ENCODE measurements at regions not wholly inside any gene's neighbourhood (a gene's known extent, or its start where the extent isn't known, plus 50 kb on each side); places are given as distances from the start of the nearest gene placed in this dataset.

- H3K27ac Mint-ChIP-seq = no peak overlapping the region
- no peaks in the 10 kb centered on the region for H3K4me1 Mint-ChIP-seq
- H3K27me3 ChIP-seq (ENCODE audit: control insufficient read depth in 2 of 2, insufficient read depth in 2 of 2, low read length in 2 of 2) = no peaks in the 10 kb centered on the region
- no peak overlapping the region for H3K27ac ChIP-seq (ENCODE audit: low read depth, low read length)
- ChIA-PET CTCF (no interaction called here), POLR2A (no interaction called here)
- H3K36me3 Mint-ChIP-seq = no peaks in the 10 kb centered on the region
- H3K27me3 Mint-ChIP-seq = peaks cover 0 to 9% (median 4%) of the 10 kb centered on the region in 5 donors
- ATAC-seq (no peak), DNase-seq (no peak)
- no peaks in the 10 kb centered on the region for H3K9me3 ChIP-seq (ENCODE audit: control insufficient read depth in 2 of 3, low read length in 3 of 3)
- intact Hi-C loops (cut with micrococcal nuclease) = no loop called here
- H3K4me3 Mint-ChIP-seq = no peak overlapping the region
- H3K9me3 Mint-ChIP-seq = peaks cover 0 to 22% (median 6%) of the 10 kb centered on the region in 11 donors
- no peaks in the 10 kb centered on the region for H3K4me1 ChIP-seq (ENCODE audit: control insufficient read depth in 2 of 2, insufficient read depth in 2 of 2, low read length in 2 of 2)
- H3K36me3 ChIP-seq (ENCODE audit: control insufficient read depth in 2 of 3, insufficient read depth in 3 of 3, low read length in 3 of 3) = no peaks in the 10 kb centered on the region
- H3K4me3 ChIP-seq (ENCODE audit: low read length) = no peak overlapping the region
Measured at GRCh38 chr1:67977756-67978155, 72.7 kb downstream of the DIRAS3 start.

GRCh38 chr1:67973051-67973450 lies 77.4 kb downstream of the DIRAS3 start:
- no peak overlapping the region for H3K27ac Mint-ChIP-seq
- no peaks in the 10 kb centered on the region for H3K4me1 Mint-ChIP-seq
- no peak for ATAC-seq
- no peaks in the 10 kb centered on the region for H3K36me3 Mint-ChIP-seq
- no peaks in the 10 kb centered on the region for H3K9me3 ChIP-seq (ENCODE audit: control insufficient read depth in 2 of 3, low read length in 3 of 3)
- no peak for DNase-seq
- H3K36me3 ChIP-seq (ENCODE audit: control insufficient read depth in 2 of 3, insufficient read depth in 3 of 3, low read length in 3 of 3) = no peaks in the 10 kb centered on the region
- H3K4me3 ChIP-seq (ENCODE audit: low read length) = no peak overlapping the region
- H3K27ac ChIP-seq (ENCODE audit: low read depth, low read length) = no peak overlapping the region
- H3K27me3 ChIP-seq (ENCODE audit: control insufficient read depth in 2 of 2, insufficient read depth in 2 of 2, low read length in 2 of 2) = no peaks in the 10 kb centered on the region
- H3K4me3 Mint-ChIP-seq = no peak overlapping the region
- H3K9me3 Mint-ChIP-seq = peaks cover 0 to 34% (median 12%) of the 10 kb centered on the region in 11 donors
- CTCF ChIA-PET = no interaction called here
- POLR2A ChIA-PET = no interaction called here
- no peaks in the 10 kb centered on the region for H3K4me1 ChIP-seq (ENCODE audit: control insufficient read depth in 2 of 2, insufficient read depth in 2 of 2, low read length in 2 of 2)
- peaks cover 0 to 9% (median 4%) of the 10 kb centered on the region in 5 donors for H3K27me3 Mint-ChIP-seq
- intact Hi-C loops (cut with micrococcal nuclease) = no loop called here

GRCh38 chr1:67970088-67970487 lies 80.3 kb downstream of the DIRAS3 start:
- Mint-ChIP-seq H3K4me3 (no peak overlapping the region), H3K27me3 (peaks cover 0 to 6% (median 3%) of the 10 kb centered on the region in 5 donors), H3K9me3 (peaks cover 0 to 24% (median 11%) of the 10 kb centered on the region in 11 donors), H3K36me3 (no peaks in the 10 kb centered on the region), H3K27ac (no peak overlapping the region), H3K4me1 (no peaks in the 10 kb centered on the region)
- intact Hi-C loops (cut with micrococcal nuclease) = no loop called here
- H3K9me3 ChIP-seq (ENCODE audit: control insufficient read depth in 2 of 3, low read length in 3 of 3) = no peaks in the 10 kb centered on the region
- no peak for DNase-seq
- no peak for ATAC-seq
- POLR2A ChIA-PET = no interaction called here
- H3K4me3 ChIP-seq (ENCODE audit: low read length) = no peak overlapping the region
- H3K27ac ChIP-seq (ENCODE audit: low read depth, low read length) = no peak overlapping the region
- H3K27me3 ChIP-seq (ENCODE audit: control insufficient read depth in 2 of 2, insufficient read depth in 2 of 2, low read length in 2 of 2) = no peaks in the 10 kb centered on the region
- H3K4me1 ChIP-seq (ENCODE audit: control insufficient read depth in 2 of 2, insufficient read depth in 2 of 2, low read length in 2 of 2) = no peaks in the 10 kb centered on the region
- CTCF ChIA-PET = no interaction called here
- H3K36me3 ChIP-seq (ENCODE audit: control insufficient read depth in 2 of 3, insufficient read depth in 3 of 3, low read length in 3 of 3) = no peaks in the 10 kb centered on the region

GRCh38 chr1:67969446-67969845 lies 81.0 kb downstream of the DIRAS3 start:
- Mint-ChIP-seq H3K27me3 (peaks cover 0 to 6% (median 3%) of the 10 kb centered on the region in 5 donors), H3K9me3 (peaks cover 0 to 26% (median 11%) of the 10 kb centered on the region in 11 donors), H3K4me1 (no peaks in the 10 kb centered on the region), H3K4me3 (no peak overlapping the region), H3K36me3 (no peaks in the 10 kb centered on the region), H3K27ac (no peak overlapping the region)
- ChIA-PET POLR2A (no interaction called here), CTCF (no interaction called here)
- Histone ChIP-seq H3K4me1 (ENCODE audit: control insufficient read depth in 2 of 2, insufficient read depth in 2 of 2, low read length in 2 of 2) (no peaks in the 10 kb centered on the region), H3K9me3 (ENCODE audit: control insufficient read depth in 2 of 3, low read length in 3 of 3) (no peaks in the 10 kb centered on the region), H3K27ac (ENCODE audit: low read depth, low read length) (no peak overlapping the region), H3K36me3 (ENCODE audit: control insufficient read depth in 2 of 3, insufficient read depth in 3 of 3, low read length in 3 of 3) (no peaks in the 10 kb centered on the region), H3K4me3 (ENCODE audit: low read length) (no peak overlapping the region), H3K27me3 (ENCODE audit: control insufficient read depth in 2 of 2, insufficient read depth in 2 of 2, low read length in 2 of 2) (no peaks in the 10 kb centered on the region)
- DNase-seq (no peak), ATAC-seq (no peak)
- intact Hi-C loops (cut with micrococcal nuclease) = no loop called here

- H3K9me3 Mint-ChIP-seq = peaks cover 7 to 42% (median 21%) of the 10 kb centered on the region in 11 donors
- Histone ChIP-seq H3K4me1 (ENCODE audit: control insufficient read depth in 2 of 2, insufficient read depth in 2 of 2, low read length in 2 of 2) (no peaks in the 10 kb centered on the region), H3K27me3 (ENCODE audit: control insufficient read depth in 2 of 2, insufficient read depth in 2 of 2, low read length in 2 of 2) (no peaks in the 10 kb centered on the region), H3K9me3 (ENCODE audit: control insufficient read depth in 2 of 3, low read length in 3 of 3) (peaks cover 0 to 9% (median 0%) of the 10 kb centered on the region in 3 experiments), H3K27ac (ENCODE audit: low read depth, low read length) (no peak overlapping the region), H3K4me3 (ENCODE audit: low read length) (no peak overlapping the region), H3K36me3 (ENCODE audit: control insufficient read depth in 2 of 3, insufficient read depth in 3 of 3, low read length in 3 of 3) (no peaks in the 10 kb centered on the region)
- no peak for DNase-seq
- H3K4me3 Mint-ChIP-seq = no peak overlapping the region
- no peak for ATAC-seq
- intact Hi-C loops (cut with micrococcal nuclease) = no loop called here
- CTCF ChIA-PET = no interaction called here
- no peak overlapping the region for H3K27ac Mint-ChIP-seq
- POLR2A ChIA-PET = no interaction called here
- no peaks in the 10 kb centered on the region for H3K4me1 Mint-ChIP-seq
- peaks cover 0 to 4% (median 0%) of the 10 kb centered on the region in 5 donors for H3K36me3 Mint-ChIP-seq
- H3K27me3 Mint-ChIP-seq = no peaks in the 10 kb centered on the region
Measured at GRCh38 chr1:67966666-67967009, 83.8 kb downstream of the DIRAS3 start.

GRCh38 chr1:67965995-67966665 lies 84.3 kb downstream of the DIRAS3 start:
- Histone ChIP-seq H3K9me3 (ENCODE audit: control insufficient read depth in 2 of 3, low read length in 3 of 3) (peaks cover 0 to 9% (median 0%) of the 10 kb centered on the region in 3 experiments), H3K4me3 (ENCODE audit: low read length) (no peak overlapping the region), H3K27ac (ENCODE audit: low read depth, low read length) (no peak overlapping the region), H3K4me1 (ENCODE audit: control insufficient read depth in 2 of 2, insufficient read depth in 2 of 2, low read length in 2 of 2) (no peaks in the 10 kb centered on the region), H3K36me3 (ENCODE audit: control insufficient read depth in 2 of 3, insufficient read depth in 3 of 3, low read length in 3 of 3) (no peaks in the 10 kb centered on the region), H3K27me3 (ENCODE audit: control insufficient read depth in 2 of 2, insufficient read depth in 2 of 2, low read length in 2 of 2) (no peaks in the 10 kb centered on the region)
- H3K27ac Mint-ChIP-seq = no peak overlapping the region
- H3K4me1 Mint-ChIP-seq = no peaks in the 10 kb centered on the region
- no peak overlapping the region for H3K4me3 Mint-ChIP-seq
- peaks cover 0 to 4% (median 0%) of the 10 kb centered on the region in 5 donors for H3K36me3 Mint-ChIP-seq
- peaks cover 7 to 42% (median 21%) of the 10 kb centered on the region in 11 donors for H3K9me3 Mint-ChIP-seq
- intact Hi-C loops (cut with micrococcal nuclease) = no loop called here
- CTCF ChIA-PET = no interaction called here
- ATAC-seq = no peak
- no peaks in the 10 kb centered on the region for H3K27me3 Mint-ChIP-seq
- no peak for DNase-seq
- POLR2A ChIA-PET = no interaction called here

- CTCF ChIA-PET = no interaction called here
- DNase-seq (no peak), ATAC-seq (no peak)
- H3K9me3 Mint-ChIP-seq = peaks cover 7 to 35% (median 15%) of the 10 kb centered on the region in 11 donors
- intact Hi-C loops (cut with micrococcal nuclease) = no loop called here
- Histone ChIP-seq H3K36me3 (ENCODE audit: control insufficient read depth in 2 of 3, insufficient read depth in 3 of 3, low read length in 3 of 3) (no peaks in the 10 kb centered on the region), H3K9me3 (ENCODE audit: control insufficient read depth in 2 of 3, low read length in 3 of 3) (peaks cover 0 to 9% (median 0%) of the 10 kb centered on the region in 3 experiments), H3K4me1 (ENCODE audit: control insufficient read depth in 2 of 2, insufficient read depth in 2 of 2, low read length in 2 of 2) (no peaks in the 10 kb centered on the region), H3K27ac (ENCODE audit: low read depth, low read length) (no peak overlapping the region), H3K4me3 (ENCODE audit: low read length) (no peak overlapping the region), H3K27me3 (ENCODE audit: control insufficient read depth in 2 of 2, insufficient read depth in 2 of 2, low read length in 2 of 2) (no peaks in the 10 kb centered on the region)
- no peak overlapping the region for H3K27ac Mint-ChIP-seq
- H3K4me3 Mint-ChIP-seq = no peak overlapping the region
- peaks cover 0 to 4% (median 0%) of the 10 kb centered on the region in 5 donors for H3K36me3 Mint-ChIP-seq
- H3K27me3 Mint-ChIP-seq = peaks cover 0 to 13% (median 4%) of the 10 kb centered on the region in 5 donors
- no peaks in the 10 kb centered on the region for H3K4me1 Mint-ChIP-seq
- POLR2A ChIA-PET = no interaction called here
Measured at GRCh38 chr1:67963263-67963662, 87.2 kb downstream of the DIRAS3 start.

All from naive thymus-derived CD4-positive, alpha-beta T cell (primary cell).